Keratinocyte (primary cell): ENCODE measurements at regions not wholly inside any gene's neighbourhood (a gene's known extent, or its start where the extent isn't known, plus 50 kb on each side); places are given as distances from the start of the nearest gene placed in this dataset.

Experiments used
- DNase-seq: peaks from one replicate; pipeline ENCODE4 v3.0.0-alpha.2; 2011; ENCODE audit warnings: low read depth, missing footprints, low spot score
- FAIRE-seq: peaks from 2 replicates; lab custom pipeline; 2011; peaks lifted over from hg19 to GRCh38; lab: Jason Lieb, UNC
- H2AFZ ChIP-seq: 2 replicates; pipeline ENCODE4 v1.6.0; 2012; ENCODE audit warnings: low read length, control low read depth, inconsistent platforms; ENCODE audit not compliant: control insufficient read depth
- H3K27ac ChIP-seq: 2 replicates; pipeline ENCODE4 v1.5.1; 2011; ENCODE audit warnings: low read length; ENCODE audit not compliant: control insufficient read depth, insufficient read depth
- H3K27me3 ChIP-seq: 3 replicates; pipeline ENCODE4 v1.6.0; 2011; ENCODE audit warnings: low read length; ENCODE audit not compliant: control insufficient read depth, insufficient read depth; ENCODE audit errors: extremely low read depth
- H3K36me3 ChIP-seq, 2 experiments: 2 replicates in 1 of 2; 3 replicates in 1 of 2; pipeline ENCODE4 v1.5.1; 2011; ENCODE audit warnings: low read length in 2 of 2, mild to moderate bottlenecking in 1 of 2; ENCODE audit not compliant: control insufficient read depth in 2 of 2, insufficient read depth in 2 of 2; ENCODE audit errors: extremely low read depth in 1 of 2
- H3K4me1 ChIP-seq: 3 replicates; pipeline ENCODE4 v1.5.1; 2011; ENCODE audit warnings: low read length; ENCODE audit not compliant: control insufficient read depth, insufficient read depth; ENCODE audit errors: extremely low read depth
- H3K4me2 ChIP-seq: 3 replicates; pipeline ENCODE4 v1.6.0; 2011; ENCODE audit warnings: low read depth, low read length; ENCODE audit not compliant: control insufficient read depth, insufficient read depth; ENCODE audit errors: extremely low read depth
- H3K4me3 ChIP-seq, 3 experiments: fragments of 200-600 bp in 1 of 3; sonication (generic) in 1 of 3; 2 replicates in 2 of 3; 3 replicates in 1 of 3; pipeline ENCODE4 v1.5.1; 2011 to 2016; ENCODE audit warnings: low read length in 3 of 3, mild to moderate bottlenecking in 3 of 3, control low read depth in 2 of 3, inconsistent platforms in 1 of 3, low read depth in 1 of 3, mixed read lengths in 1 of 3, mixed run types in 1 of 3, moderate library complexity in 1 of 3; ENCODE audit not compliant: control insufficient read depth in 2 of 3, insufficient read depth in 2 of 3; ENCODE audit errors: extremely low read depth in 1 of 3
- H3K79me2 ChIP-seq: 2 replicates; pipeline ENCODE4 v1.6.0; 2012; ENCODE audit warnings: low read length; ENCODE audit not compliant: control insufficient read depth, insufficient read depth
- H3K9ac ChIP-seq: 3 replicates; pipeline ENCODE4 v1.6.0; 2011; ENCODE audit warnings: low read length; ENCODE audit not compliant: control insufficient read depth, insufficient read depth; ENCODE audit errors: extremely low read depth
- H3K9me1 ChIP-seq: 3 replicates; pipeline ENCODE4 v1.6.0; 2011; ENCODE audit warnings: low read length; ENCODE audit not compliant: control insufficient read depth, insufficient read depth; ENCODE audit errors: extremely low read depth
- H3K9me3 ChIP-seq: 2 replicates; pipeline ENCODE4 v1.5.1; 2012; ENCODE audit warnings: low read depth, low read length; ENCODE audit not compliant: control insufficient read depth
- H4K20me1 ChIP-seq: 3 replicates; pipeline ENCODE4 v1.6.0; 2011; ENCODE audit warnings: low read length; ENCODE audit not compliant: control insufficient read depth, insufficient read depth; ENCODE audit errors: extremely low read depth
- CTCF ChIP-seq, 3 experiments: IDR thresholded peaks in 1 of 3; conservative IDR thresholded peaks in 1 of 3; optimal IDR thresholded peaks in 1 of 3; 2 replicates in 2 of 3; 3 replicates in 1 of 3; pipeline versions ENCODE3 to v1.5.1; 2011; ENCODE audit warnings: low read length in 3 of 3, mild to moderate bottlenecking in 3 of 3, moderate library complexity in 2 of 3, control low read depth in 1 of 3, inconsistent platforms in 1 of 3; ENCODE audit not compliant: insufficient read depth in 2 of 3; ENCODE audit errors: extremely low read depth in 1 of 3
- EZH2 ChIP-seq: IDR thresholded peaks from one replicate; pipeline ENCODE4 v1.6.1; 2012; ENCODE audit warnings: inconsistent platforms, mild to moderate bottlenecking, low read length, moderate library complexity
- dilution Hi-C: fragments of 300-500 bp; cut with MboI; formaldehyde crosslinking; loops from one replicate; pipeline ENCODE4 v1.7.0; 2020; ENCODE audit warnings: low sequenced_read_pairs; ENCODE audit not compliant: extremely low pct_ligation_motif_present

DNA sequence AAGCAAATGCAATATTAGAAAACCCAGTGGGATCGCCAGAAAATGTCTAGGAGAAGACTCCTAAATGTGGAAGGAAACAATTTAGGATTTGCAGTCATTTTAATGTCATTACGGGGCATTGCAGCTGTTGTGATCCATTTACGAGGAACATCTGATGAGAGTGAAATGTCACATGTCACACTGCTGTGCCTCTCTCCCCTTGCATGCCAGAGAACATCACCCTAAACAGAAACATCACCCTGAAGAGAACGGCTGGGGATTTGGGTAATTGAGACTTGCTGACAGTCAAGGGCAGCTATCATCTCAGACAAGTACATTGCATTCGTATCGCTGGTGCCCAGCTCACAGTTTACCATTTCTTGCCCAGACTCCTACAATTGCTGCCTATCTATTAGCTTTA lies 785.7 kb upstream of the POM121L12 start:
- Histone ChIP-seq H3K4me2 (no peak overlapping the region), H3K27me3 (no peaks in the 10 kb centered on the region), H4K20me1 (no peaks in the 10 kb centered on the region), H2AFZ (no peak overlapping the region), H3K9me3 (peaks cover 2% of the 10 kb centered on the region), H3K36me3 (no peaks in the 10 kb centered on the region), H3K9me1 (no peaks in the 10 kb centered on the region), H3K79me2 (no peaks in the 10 kb centered on the region), H3K9ac (no peak overlapping the region), H3K4me1 (no peaks in the 10 kb centered on the region), H3K4me3 (no peak overlapping the region), H3K27ac (no peak overlapping the region)
- TF ChIP-seq EZH2, result no peak
- TF ChIP-seq CTCF (optimal IDR thresholded peaks at IDR 0.05 in 1 of 3, IDR thresholded peaks at IDR 0.05 in 1 of 3, conservative IDR thresholded peaks at IDR 0.05 in 1 of 3; ENCODE audit: extremely low read depth in 1 of 3, insufficient read depth in 2 of 3, low read length in 3 of 3), result no peak
- DNase-seq, result no peak
- dilution Hi-C loops, result no loop called here
- no peak for FAIRE-seq

DNA sequence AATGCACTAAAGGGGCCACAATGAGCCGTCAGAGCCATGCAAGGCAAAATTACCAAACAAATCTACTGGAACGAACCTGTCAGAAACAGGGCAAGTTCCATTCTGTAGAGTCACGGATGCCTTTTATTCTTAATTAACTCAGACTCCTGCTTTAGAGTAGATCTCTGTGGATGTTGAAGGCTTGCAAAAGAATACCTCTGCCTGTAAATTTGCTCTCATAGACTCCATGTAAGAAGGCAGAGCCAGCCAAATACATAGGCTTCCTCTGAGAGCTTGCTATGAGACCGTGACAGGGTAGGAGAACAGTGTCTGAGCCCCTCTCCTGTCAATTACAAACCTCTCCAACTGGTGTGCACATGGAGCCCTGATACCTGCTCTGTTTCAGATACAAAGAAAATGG lies 787.9 kb upstream of the POM121L12 start:
- DNase-seq (no peak), FAIRE-seq (no peak)
- Histone ChIP-seq H3K36me3 (no peaks in the 10 kb centered on the region), H3K9me3 (peaks cover 2% of the 10 kb centered on the region), H3K27ac (no peak overlapping the region), H2AFZ (no peak overlapping the region), H3K9me1 (no peaks in the 10 kb centered on the region), H3K79me2 (no peaks in the 10 kb centered on the region), H3K4me3 (no peak overlapping the region), H4K20me1 (no peaks in the 10 kb centered on the region), H3K27me3 (no peaks in the 10 kb centered on the region), H3K4me2 (no peak overlapping the region), H3K4me1 (no peaks in the 10 kb centered on the region), H3K9ac (no peak overlapping the region)
- TF ChIP-seq CTCF (optimal IDR thresholded peaks at IDR 0.05 in 1 of 3, IDR thresholded peaks at IDR 0.05 in 1 of 3, conservative IDR thresholded peaks at IDR 0.05 in 1 of 3; ENCODE audit: extremely low read depth in 1 of 3, insufficient read depth in 2 of 3, low read length in 3 of 3) (no peak), EZH2 (no peak)
- dilution Hi-C loops, result no loop called here
